ENCODE measurements at regions not wholly inside any gene's neighbourhood (a gene's known extent, or its start where the extent isn't known, plus 50 kb on each side); places are given as distances from the start of the nearest gene placed in this dataset.

DNA sequence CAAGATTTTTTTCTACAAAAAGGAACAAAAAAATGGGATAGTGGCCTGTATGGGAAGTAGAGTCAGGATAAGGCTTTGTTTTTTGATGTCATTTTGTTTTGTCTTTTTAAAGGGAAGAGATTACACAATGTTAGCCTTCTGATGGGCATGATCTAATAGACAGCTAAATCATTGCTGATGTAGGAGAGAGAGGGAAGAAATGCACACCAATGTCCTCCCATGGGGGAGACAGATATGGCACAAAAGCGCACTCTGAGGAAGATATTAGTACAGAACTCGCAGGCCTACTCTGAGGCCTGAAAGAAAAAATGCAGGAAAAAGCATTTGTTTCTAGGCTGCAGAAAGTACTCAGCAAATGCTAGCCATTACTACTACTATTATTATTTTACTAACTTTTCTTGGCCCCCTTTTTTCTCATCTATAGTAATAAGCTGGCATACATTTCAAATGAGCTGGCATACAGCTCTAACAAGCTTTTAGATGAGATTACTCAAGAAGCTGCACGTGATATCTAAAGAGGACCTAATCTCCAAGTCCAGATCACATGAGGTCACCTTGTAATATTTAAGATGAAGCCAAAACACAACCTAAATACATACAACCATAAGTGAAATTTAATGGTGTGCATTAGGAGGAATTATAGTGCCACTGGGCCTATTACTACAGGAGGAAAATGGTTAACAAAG is 269.4 kb upstream of the TANK start:
- peaks cover 5% of the 10 kb centered on the region for H3K9me3 Mint-ChIP-seq (ENCODE audit: low read depth)
- H3K36me3 Mint-ChIP-seq (ENCODE audit: low read depth), result no peaks in the 10 kb centered on the region
- no peaks in the 10 kb centered on the region for H3K4me1 Mint-ChIP-seq (ENCODE audit: low read depth)
- no peak for DNase-seq (ENCODE audit: low spot score)
- no peaks in the 10 kb centered on the region for H3K27me3 Mint-ChIP-seq (ENCODE audit: low read depth)
- TF ChIP-seq, protein P1, sequence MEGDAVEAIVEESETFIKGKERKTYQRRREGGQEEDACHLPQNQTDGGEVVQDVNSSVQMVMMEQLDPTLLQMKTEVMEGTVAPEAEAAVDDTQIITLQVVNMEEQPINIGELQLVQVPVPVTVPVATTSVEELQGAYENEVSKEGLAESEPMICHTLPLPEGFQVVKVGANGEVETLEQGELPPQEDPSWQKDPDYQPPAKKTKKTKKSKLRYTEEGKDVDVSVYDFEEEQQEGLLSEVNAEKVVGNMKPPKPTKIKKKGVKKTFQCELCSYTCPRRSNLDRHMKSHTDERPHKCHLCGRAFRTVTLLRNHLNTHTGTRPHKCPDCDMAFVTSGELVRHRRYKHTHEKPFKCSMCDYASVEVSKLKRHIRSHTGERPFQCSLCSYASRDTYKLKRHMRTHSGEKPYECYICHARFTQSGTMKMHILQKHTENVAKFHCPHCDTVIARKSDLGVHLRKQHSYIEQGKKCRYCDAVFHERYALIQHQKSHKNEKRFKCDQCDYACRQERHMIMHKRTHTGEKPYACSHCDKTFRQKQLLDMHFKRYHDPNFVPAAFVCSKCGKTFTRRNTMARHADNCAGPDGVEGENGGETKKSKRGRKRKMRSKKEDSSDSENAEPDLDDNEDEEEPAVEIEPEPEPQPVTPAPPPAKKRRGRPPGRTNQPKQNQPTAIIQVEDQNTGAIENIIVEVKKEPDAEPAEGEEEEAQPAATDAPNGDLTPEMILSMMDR (IDR thresholded peaks at IDR 0.05), result no peak
- no peak overlapping the region for H3K27ac Mint-ChIP-seq (ENCODE audit: unreplicated experiment)
- no peak overlapping the region for H3K4me3 Mint-ChIP-seq (ENCODE audit: unreplicated experiment)

DNA sequence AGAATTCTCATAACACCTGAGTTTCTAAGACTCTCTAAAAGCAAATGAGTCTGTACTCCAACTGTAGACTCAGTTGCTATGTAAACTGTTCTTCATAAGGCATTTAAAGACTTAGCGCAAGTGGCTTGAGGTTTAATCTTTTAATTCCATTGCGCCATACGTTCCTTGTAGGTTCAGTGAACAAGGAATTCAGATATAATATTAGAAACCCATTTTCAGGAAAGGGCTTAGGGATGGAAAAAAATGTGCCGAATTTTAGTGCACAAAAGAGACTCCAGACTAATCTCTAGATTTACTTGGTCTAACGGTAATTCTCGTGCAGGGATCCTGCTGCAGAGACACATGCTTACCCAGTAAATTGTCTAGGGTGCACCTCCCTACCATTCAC is 268.9 kb upstream of the TANK start:
- Mint-ChIP-seq H3K27ac (ENCODE audit: unreplicated experiment) (no peak overlapping the region), H3K36me3 (ENCODE audit: low read depth) (no peaks in the 10 kb centered on the region), H3K27me3 (ENCODE audit: low read depth) (no peaks in the 10 kb centered on the region), H3K4me3 (ENCODE audit: unreplicated experiment) (no peak overlapping the region), H3K4me1 (ENCODE audit: low read depth) (no peaks in the 10 kb centered on the region), H3K9me3 (ENCODE audit: low read depth) (peaks cover 9% of the 10 kb centered on the region)
- TF ChIP-seq, protein P1 (IDR thresholded peaks at IDR 0.05), result no peak
- no peak for DNase-seq (ENCODE audit: low spot score)

DNA sequence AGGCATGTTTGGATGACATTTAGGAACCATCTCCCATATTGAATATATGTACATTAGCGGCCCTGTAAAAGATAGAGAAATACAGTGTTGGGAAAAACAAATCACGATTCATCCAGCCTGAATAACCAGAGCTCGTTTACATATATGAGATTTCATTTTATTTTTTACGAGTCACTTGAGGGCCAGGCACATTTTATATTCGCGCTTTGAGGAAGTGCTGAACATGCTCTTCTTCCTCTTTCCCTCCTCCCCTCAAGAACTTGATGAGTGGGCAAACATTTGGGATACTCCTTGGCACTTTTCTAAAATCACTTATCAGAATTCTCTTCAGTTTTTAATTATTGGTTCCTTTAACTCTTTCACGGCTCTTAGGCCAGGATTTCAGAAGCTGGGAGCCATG is 268.0 kb upstream of the TANK start:
- no peak overlapping the region for H3K27ac Mint-ChIP-seq (ENCODE audit: unreplicated experiment)
- peaks cover 9% of the 10 kb centered on the region for H3K9me3 Mint-ChIP-seq (ENCODE audit: low read depth)
- H3K36me3 Mint-ChIP-seq (ENCODE audit: low read depth), result no peaks in the 10 kb centered on the region
- no peaks in the 10 kb centered on the region for H3K27me3 Mint-ChIP-seq (ENCODE audit: low read depth)
- TF ChIP-seq, protein P1 (IDR thresholded peaks at IDR 0.05), result no peak
- no peaks in the 10 kb centered on the region for H3K4me1 Mint-ChIP-seq (ENCODE audit: low read depth)
- H3K4me3 Mint-ChIP-seq (ENCODE audit: unreplicated experiment), result no peak overlapping the region
- DNase-seq (ENCODE audit: low spot score), result no peak

DNA sequence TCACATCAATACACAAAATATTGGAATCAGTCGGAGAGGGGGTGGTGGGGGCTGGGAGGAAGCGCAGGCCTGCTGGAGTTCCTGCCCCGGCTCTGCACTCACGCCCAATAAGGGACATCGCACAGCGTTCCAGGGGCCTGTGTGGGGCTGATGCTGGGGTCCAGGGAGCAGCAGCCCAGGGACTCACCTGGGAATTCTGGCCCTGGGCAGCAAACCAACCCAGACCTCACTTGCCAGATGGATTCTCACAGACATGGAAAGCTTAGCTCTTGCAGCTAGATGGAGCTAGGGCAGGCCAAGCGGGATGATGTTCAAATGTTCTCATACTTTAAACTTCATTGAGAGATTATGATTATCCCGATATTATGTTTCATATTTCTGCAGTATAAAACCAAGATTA is 266.6 kb upstream of the TANK start:
- H3K36me3 Mint-ChIP-seq (ENCODE audit: low read depth), result no peaks in the 10 kb centered on the region
- no peak overlapping the region for H3K27ac Mint-ChIP-seq (ENCODE audit: unreplicated experiment)
- TF ChIP-seq, protein P1 (IDR thresholded peaks at IDR 0.05), result no peak
- no peak for DNase-seq (ENCODE audit: low spot score)
- H3K4me1 Mint-ChIP-seq (ENCODE audit: low read depth), result no peaks in the 10 kb centered on the region
- H3K27me3 Mint-ChIP-seq (ENCODE audit: low read depth), result no peaks in the 10 kb centered on the region
- no peak overlapping the region for H3K4me3 Mint-ChIP-seq (ENCODE audit: unreplicated experiment)
- peaks cover 9% of the 10 kb centered on the region for H3K9me3 Mint-ChIP-seq (ENCODE audit: low read depth)

DNA sequence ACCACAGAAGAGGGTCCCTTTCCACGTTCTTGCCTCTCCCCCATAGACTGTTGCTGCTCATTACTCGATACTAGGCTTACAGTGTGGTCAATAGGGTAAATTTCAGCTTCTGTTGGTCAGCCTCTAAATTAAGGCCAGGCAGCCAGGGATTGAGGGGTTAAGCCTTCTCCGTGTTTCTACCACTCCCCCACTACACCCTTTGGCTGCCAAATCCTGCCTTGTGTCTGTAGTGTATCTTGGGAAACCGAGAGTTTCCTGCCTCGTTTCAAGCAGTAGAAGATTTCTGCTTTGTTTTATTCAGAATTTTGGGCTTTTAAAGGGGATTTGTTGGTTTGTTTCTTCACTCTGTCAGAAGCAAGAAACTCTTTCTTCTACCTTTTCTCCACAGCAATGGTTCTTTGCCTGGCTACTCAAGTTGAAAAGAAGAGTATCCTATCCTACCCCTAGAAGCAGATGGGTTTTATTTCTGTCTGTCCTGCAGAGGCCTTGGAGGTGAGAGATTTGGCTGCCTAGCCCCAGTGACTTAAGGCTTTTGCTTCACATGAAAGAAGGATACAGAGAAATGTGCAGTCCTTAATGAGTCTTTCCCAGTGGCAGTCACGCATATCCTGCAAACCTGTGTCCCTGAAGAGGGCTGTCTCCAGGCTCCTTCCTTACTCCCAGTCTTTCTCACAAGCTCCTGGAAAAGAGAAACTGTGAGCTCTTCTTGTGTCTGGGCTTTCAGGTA is 261.5 kb upstream of the TANK start:
- H3K4me1 Mint-ChIP-seq (ENCODE audit: low read depth), result peaks cover 9% of the 10 kb centered on the region
- no peaks in the 10 kb centered on the region for H3K36me3 Mint-ChIP-seq (ENCODE audit: low read depth)
- no peaks in the 10 kb centered on the region for H3K27me3 Mint-ChIP-seq (ENCODE audit: low read depth)
- no peak overlapping the region for H3K27ac Mint-ChIP-seq (ENCODE audit: unreplicated experiment)
- no peak for DNase-seq (ENCODE audit: low spot score)
- TF ChIP-seq, protein P1 (IDR thresholded peaks at IDR 0.05), result no peak
- H3K9me3 Mint-ChIP-seq (ENCODE audit: low read depth), result peaks cover 9% of the 10 kb centered on the region
- no peak overlapping the region for H3K4me3 Mint-ChIP-seq (ENCODE audit: unreplicated experiment)
